ENCODE measurements at regions not wholly inside any gene's neighbourhood (a gene's known extent, or its start where the extent isn't known, plus 50 kb on each side); places are given as distances from the start of the nearest gene placed in this dataset.

- TF ChIP-seq, protein P1, sequence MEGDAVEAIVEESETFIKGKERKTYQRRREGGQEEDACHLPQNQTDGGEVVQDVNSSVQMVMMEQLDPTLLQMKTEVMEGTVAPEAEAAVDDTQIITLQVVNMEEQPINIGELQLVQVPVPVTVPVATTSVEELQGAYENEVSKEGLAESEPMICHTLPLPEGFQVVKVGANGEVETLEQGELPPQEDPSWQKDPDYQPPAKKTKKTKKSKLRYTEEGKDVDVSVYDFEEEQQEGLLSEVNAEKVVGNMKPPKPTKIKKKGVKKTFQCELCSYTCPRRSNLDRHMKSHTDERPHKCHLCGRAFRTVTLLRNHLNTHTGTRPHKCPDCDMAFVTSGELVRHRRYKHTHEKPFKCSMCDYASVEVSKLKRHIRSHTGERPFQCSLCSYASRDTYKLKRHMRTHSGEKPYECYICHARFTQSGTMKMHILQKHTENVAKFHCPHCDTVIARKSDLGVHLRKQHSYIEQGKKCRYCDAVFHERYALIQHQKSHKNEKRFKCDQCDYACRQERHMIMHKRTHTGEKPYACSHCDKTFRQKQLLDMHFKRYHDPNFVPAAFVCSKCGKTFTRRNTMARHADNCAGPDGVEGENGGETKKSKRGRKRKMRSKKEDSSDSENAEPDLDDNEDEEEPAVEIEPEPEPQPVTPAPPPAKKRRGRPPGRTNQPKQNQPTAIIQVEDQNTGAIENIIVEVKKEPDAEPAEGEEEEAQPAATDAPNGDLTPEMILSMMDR (IDR thresholded peaks at IDR 0.05) = no peak
- TF ChIP-seq POLR2AphosphoS5 (IDR thresholded peaks at IDR 0.05) (no peak), POLR2A (IDR thresholded peaks at IDR 0.05) (no peak)
Measured at GRCh38 chr10:64112701-64113355, 591.6 kb downstream of the REEP3 start.
